ENCODE measurements at regions not wholly inside any gene's neighbourhood (a gene's known extent, or its start where the extent isn't known, plus 50 kb on each side); places are given as distances from the start of the nearest gene placed in this dataset.

GRCh38 chr7:125648543-125648942 lies 718.9 kb upstream of the POT1 start:
- H3K9me3 ChIP-seq (ENCODE audit: insufficient read depth, low read depth) = no peaks in the 10 kb centered on the region
- DNase-seq = no peak
- H3K4me3 ChIP-seq = no peak overlapping the region
- no peaks in the 10 kb centered on the region for H3K27me3 ChIP-seq (ENCODE audit: insufficient read depth, low read depth)
- ChIA-PET POLR2A (ENCODE audit: unreplicated experiment) (no interaction called here), CTCF (no interaction called here)
- BruUV-seq (replicated peaks) = no TSS peak
- intact Hi-C loops (cut with micrococcal nuclease; ENCODE audit: unreplicated experiment) = no loop called here
- H3K4me2 ChIP-seq = no peak overlapping the region
- no peaks in the 10 kb centered on the region for H4K20me1 ChIP-seq (ENCODE audit: insufficient read depth)
- TF ChIP-seq, protein P1, sequence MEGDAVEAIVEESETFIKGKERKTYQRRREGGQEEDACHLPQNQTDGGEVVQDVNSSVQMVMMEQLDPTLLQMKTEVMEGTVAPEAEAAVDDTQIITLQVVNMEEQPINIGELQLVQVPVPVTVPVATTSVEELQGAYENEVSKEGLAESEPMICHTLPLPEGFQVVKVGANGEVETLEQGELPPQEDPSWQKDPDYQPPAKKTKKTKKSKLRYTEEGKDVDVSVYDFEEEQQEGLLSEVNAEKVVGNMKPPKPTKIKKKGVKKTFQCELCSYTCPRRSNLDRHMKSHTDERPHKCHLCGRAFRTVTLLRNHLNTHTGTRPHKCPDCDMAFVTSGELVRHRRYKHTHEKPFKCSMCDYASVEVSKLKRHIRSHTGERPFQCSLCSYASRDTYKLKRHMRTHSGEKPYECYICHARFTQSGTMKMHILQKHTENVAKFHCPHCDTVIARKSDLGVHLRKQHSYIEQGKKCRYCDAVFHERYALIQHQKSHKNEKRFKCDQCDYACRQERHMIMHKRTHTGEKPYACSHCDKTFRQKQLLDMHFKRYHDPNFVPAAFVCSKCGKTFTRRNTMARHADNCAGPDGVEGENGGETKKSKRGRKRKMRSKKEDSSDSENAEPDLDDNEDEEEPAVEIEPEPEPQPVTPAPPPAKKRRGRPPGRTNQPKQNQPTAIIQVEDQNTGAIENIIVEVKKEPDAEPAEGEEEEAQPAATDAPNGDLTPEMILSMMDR (conservative IDR thresholded peaks at IDR 0.05) = no peak
- TF ChIP-seq EZH2 (IDR thresholded peaks at IDR 0.05; ENCODE audit: low read depth) = no peak
- no peak overlapping the region for H3K27ac ChIP-seq
- H3K4me1 ChIP-seq (replicated peaks; ENCODE audit: insufficient read depth) = no peaks in the 10 kb centered on the region
- no peaks in the 10 kb centered on the region for H3K36me3 ChIP-seq (ENCODE audit: low read depth)
- no peaks in the 10 kb centered on the region for H3F3A ChIP-seq (ENCODE audit: insufficient read depth, low read depth)
- H3K79me2 ChIP-seq (ENCODE audit: low read depth) = no peaks in the 10 kb centered on the region
- no peak overlapping the region for H2AFZ ChIP-seq
- H3K9me2 ChIP-seq (ENCODE audit: insufficient read depth) = no peaks in the 10 kb centered on the region

DNA sequence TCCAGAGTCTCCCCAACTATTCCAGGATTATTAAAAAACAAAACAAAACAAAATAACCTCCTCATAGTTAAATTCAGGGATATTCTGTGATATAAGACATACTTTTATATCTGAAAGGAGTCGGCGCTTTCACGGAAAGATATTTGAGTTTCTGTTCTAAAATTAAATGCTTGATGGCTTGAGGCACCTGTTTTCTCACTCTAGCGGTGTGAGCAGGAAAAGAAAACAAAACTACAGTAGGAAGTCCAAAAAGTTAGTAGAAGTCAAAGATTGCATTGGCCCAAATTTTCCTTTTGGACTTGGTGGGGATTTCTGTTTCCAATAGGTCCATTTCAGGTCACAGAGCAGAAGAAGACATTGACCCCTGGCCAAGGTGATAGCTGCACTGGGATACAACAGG lies 716.1 kb upstream of the POT1 start:
- ChIA-PET POLR2A (ENCODE audit: unreplicated experiment) (no interaction called here), CTCF (no interaction called here)
- intact Hi-C loops (cut with micrococcal nuclease; ENCODE audit: unreplicated experiment) = no loop called here
- no peaks in the 10 kb centered on the region for H3K79me2 ChIP-seq (ENCODE audit: low read depth)
- H3K4me3 ChIP-seq = no peak overlapping the region
- no peaks in the 10 kb centered on the region for H3K9me2 ChIP-seq (ENCODE audit: insufficient read depth)
- H3F3A ChIP-seq (ENCODE audit: insufficient read depth, low read depth) = no peaks in the 10 kb centered on the region
- H3K36me3 ChIP-seq (ENCODE audit: low read depth) = no peaks in the 10 kb centered on the region
- H3K9me3 ChIP-seq (ENCODE audit: insufficient read depth, low read depth) = no peaks in the 10 kb centered on the region
- DNase-seq = no peak
- no TSS peak for BruUV-seq (replicated peaks)
- no peak overlapping the region for H3K27ac ChIP-seq
- TF ChIP-seq EZH2 (IDR thresholded peaks at IDR 0.05; ENCODE audit: low read depth) = no peak
- TF ChIP-seq, protein P1 (conservative IDR thresholded peaks at IDR 0.05) = no peak
- no peak overlapping the region for H2AFZ ChIP-seq
- H3K27me3 ChIP-seq (ENCODE audit: insufficient read depth, low read depth) = no peaks in the 10 kb centered on the region
- H3K4me1 ChIP-seq (replicated peaks; ENCODE audit: insufficient read depth) = no peaks in the 10 kb centered on the region
- no peaks in the 10 kb centered on the region for H4K20me1 ChIP-seq (ENCODE audit: insufficient read depth)
- no peak overlapping the region for H3K4me2 ChIP-seq

GRCh38 chr7:125644109-125644508 lies 714.5 kb upstream of the POT1 start:
- H3K36me3 ChIP-seq (ENCODE audit: low read depth) = no peaks in the 10 kb centered on the region
- no peaks in the 10 kb centered on the region for H3K4me1 ChIP-seq (replicated peaks; ENCODE audit: insufficient read depth)
- H3K9me3 ChIP-seq (ENCODE audit: insufficient read depth, low read depth) = no peaks in the 10 kb centered on the region
- H3F3A ChIP-seq (ENCODE audit: insufficient read depth, low read depth) = no peaks in the 10 kb centered on the region
- H3K27me3 ChIP-seq (ENCODE audit: insufficient read depth, low read depth) = no peaks in the 10 kb centered on the region
- ChIA-PET POLR2A (ENCODE audit: unreplicated experiment) (no interaction called here), CTCF (no interaction called here)
- BruUV-seq (replicated peaks) = no TSS peak
- intact Hi-C loops (cut with micrococcal nuclease; ENCODE audit: unreplicated experiment) = no loop called here
- H2AFZ ChIP-seq = no peak overlapping the region
- no peaks in the 10 kb centered on the region for H3K79me2 ChIP-seq (ENCODE audit: low read depth)
- H3K27ac ChIP-seq = no peak overlapping the region
- TF ChIP-seq EZH2 (IDR thresholded peaks at IDR 0.05; ENCODE audit: low read depth) = no peak
- TF ChIP-seq, protein P1 (conservative IDR thresholded peaks at IDR 0.05) = no peak
- DNase-seq = no peak
- no peaks in the 10 kb centered on the region for H4K20me1 ChIP-seq (ENCODE audit: insufficient read depth)
- H3K4me3 ChIP-seq = no peak overlapping the region
- H3K9me2 ChIP-seq (ENCODE audit: insufficient read depth) = no peaks in the 10 kb centered on the region
- H3K4me2 ChIP-seq = no peak overlapping the region
